K562 (cell line): ENCODE measurements at regions not wholly inside any gene's neighbourhood (a gene's known extent, or its start where the extent isn't known, plus 50 kb on each side); places are given as distances from the start of the nearest gene placed in this dataset.

Experiments used
- ATAC-seq: fragments of 200-7000 bp; cut with Tn5 transposase; 3 replicates; pipeline ENCODE4 v1.9.1; 2020; ENCODE audit warnings: moderate library complexity
- BruUV-seq: library from RNA; stranded (reverse); fragments of 400-500 nt; replicated peaks from 2 replicates; lab custom pipeline; 2021; lab: Mats Ljungman, UMichigan
- CTCF ChIA-PET: fragments of 300-600 bp; formaldehyde crosslinking; extraction: SDS; loops from one replicate; lab custom pipeline; 2021; ENCODE audit warnings: low intra/inter-chr PET ratio; lab: Yijun Ruan, JAX
- POLR2A ChIA-PET: fragments of 300-600, 350-650 bp; sonication (Branson Sonifier 250); formaldehyde crosslinking; extraction: SDS; loops from one replicate; lab custom pipeline; 2021; ENCODE audit warnings: antibody characterized with exemption, inconsistent platforms; lab: Yijun Ruan, JAX
- DNase-seq, 4 experiments: peaks; one replicate each; pipeline versions ENCODE4 v3.0.0 to v3.0.0-alpha.2; 2011 to 2018; ENCODE audit warnings: low spot score in 3 of 4, mixed read lengths in 3 of 4; ENCODE audit errors: extremely low read depth in 1 of 4
- FAIRE-seq: peaks from 2 replicates; lab custom pipeline; 2011; peaks lifted over from hg19 to GRCh38; lab: Jason Lieb, UNC
- H2AFZ ChIP-seq: 2 replicates; pipeline ENCODE4 v1.6.0; 2011; ENCODE audit warnings: low read depth, low read length, control low read depth, inconsistent platforms
- H3K27ac ChIP-seq: fragments of 200-600 bp; 3 replicates; pipeline ENCODE4 v1.8.0; 2011; ENCODE audit warnings: low read depth, mild to moderate bottlenecking, control low read depth, inconsistent platforms, low read length, moderate library complexity, mixed read lengths; ENCODE audit errors: extremely low read depth
- H3K27me3 ChIP-seq, 2 experiments: fragments of 300-600 bp in 1 of 2; 2 replicates in 1 of 2; 3 replicates in 1 of 2; pipeline versions ENCODE4 v1.6.0 to v1.8.0; 2011; ENCODE audit warnings: inconsistent platforms in 2 of 2, low read length in 2 of 2, mild to moderate bottlenecking in 1 of 2, mixed read lengths in 1 of 2, moderate library complexity in 1 of 2; ENCODE audit not compliant: control insufficient read depth in 2 of 2, insufficient read depth in 2 of 2
- H3K36me3 ChIP-seq: fragments of 300-600 bp; 3 replicates; pipeline ENCODE4 v1.8.0; 2011; ENCODE audit warnings: mild to moderate bottlenecking, low read length, inconsistent platforms; ENCODE audit not compliant: control insufficient read depth, insufficient read depth
- H3K4me1 ChIP-seq, 2 experiments: fragments of 200-600 bp in 1 of 2; replicated peaks in 1 of 2; 2 replicates in 1 of 2; 3 replicates in 1 of 2; pipeline versions ENCODE4 v1.5.1 to v1.8.0; 2011; ENCODE audit warnings: inconsistent platforms in 2 of 2, low read length in 2 of 2, mild to moderate bottlenecking in 1 of 2, mixed read lengths in 1 of 2, moderate library complexity in 1 of 2; ENCODE audit not compliant: control insufficient read depth in 2 of 2, insufficient read depth in 2 of 2
- H3K4me2 ChIP-seq: 2 replicates; pipeline ENCODE4 v1.6.1; 2011; ENCODE audit warnings: low read length, control low read depth, inconsistent platforms, mixed read lengths; ENCODE audit not compliant: insufficient read depth
- H3K4me3 ChIP-seq: fragments of 200-600 bp; sonication (generic), shearing (Covaris generic); 2 replicates; pipeline ENCODE4 v1.5.1; 2016; ENCODE audit warnings: control low read depth, inconsistent platforms
- H3K79me2 ChIP-seq: fragments of 200-600 bp; 3 replicates; pipeline ENCODE4 v1.8.0; 2011; ENCODE audit warnings: low read length, inconsistent platforms; ENCODE audit not compliant: control insufficient read depth, insufficient read depth
- H3K9ac ChIP-seq, 2 experiments: 2 replicates each; pipeline versions ENCODE4 v1.6.0 to v1.6.1; 2011; ENCODE audit warnings: low read depth in 2 of 2, low read length in 2 of 2, control low read depth in 1 of 2, inconsistent platforms in 1 of 2, mild to moderate bottlenecking in 1 of 2, mixed read lengths in 1 of 2; ENCODE audit not compliant: insufficient read depth in 1 of 2
- H3K9me1 ChIP-seq: one replicate; pipeline ENCODE4 v1.6.0; 2011; ENCODE audit warnings: inconsistent platforms, mild to moderate bottlenecking, low read length, moderate library complexity; ENCODE audit not compliant: control insufficient read depth, insufficient read depth
- H3K9me3 ChIP-seq: replicated peaks from 2 replicates; pipeline ENCODE4 v1.5.1; 2011; ENCODE audit warnings: low read depth, low read length, inconsistent platforms; ENCODE audit not compliant: control insufficient read depth, insufficient read depth
- H4K20me1 ChIP-seq: replicated peaks from 2 replicates; pipeline ENCODE4 v1.6.1; 2011; ENCODE audit warnings: low read length, inconsistent platforms, mixed read lengths; ENCODE audit not compliant: control insufficient read depth, insufficient read depth
- FIP1L1 ChIP-seq: fragments of 200-400 bp; formaldehyde crosslinking; IDR thresholded peaks from 2 replicates; pipeline ENCODE4 v1.6.1; 2018; ENCODE audit warnings: mild to moderate bottlenecking, low read depth, low read length; ENCODE audit not compliant: poor library complexity, severe bottlenecking
- FOXK1 ChIP-seq: sonication (generic); formaldehyde crosslinking; IDR thresholded peaks from 2 replicates; pipeline ENCODE4 v1.8.0; 2022; ENCODE audit warnings: missing genetic modification reagents, mild to moderate bottlenecking, borderline replicate concordance
- JUND ChIP-seq, 2 experiments: IDR thresholded peaks; 2 replicates in 1 of 2; 3 replicates in 1 of 2; pipeline ENCODE4 v1.6.1; 2011; ENCODE audit warnings: borderline replicate concordance in 2 of 2, low read depth in 2 of 2, low read length in 2 of 2, improper control_type of control experiment in 1 of 2, missing biosample characterization in 1 of 2, missing genetic modification characterization in 1 of 2, missing genetic modification reagents in 1 of 2
- MYBL2 ChIP-seq, 2 experiments: fragments of 450-650 bp in 1 of 2; sonication (generic) in 1 of 2; formaldehyde crosslinking in 1 of 2; IDR thresholded peaks; 2 replicates each; pipeline versions ENCODE4 v1.6.1 to v1.8.1; 2017 to 2022; ENCODE audit warnings: borderline replicate concordance in 1 of 2, inconsistent platforms in 1 of 2, low read depth in 1 of 2, mild to moderate bottlenecking in 1 of 2, missing genetic modification reagents in 1 of 2, moderate library complexity in 1 of 2
- ZNF436 ChIP-seq: fragments of 250-450, 450-650 bp; sonication (Bioruptor Pico); formaldehyde crosslinking; IDR thresholded peaks from 2 replicates; pipeline ENCODE4 v1.7.0; 2020; ENCODE audit warnings: mild to moderate bottlenecking
- WGBS: fragments of 100-300 bp; shearing (Covaris generic); methylation state at CpG from one replicate; pipeline ENCODE4 v1.1.6; 2016; ENCODE audit warnings: low coverage, mixed read lengths; ENCODE audit not compliant: insufficient coverage; ENCODE audit errors: missing lambda C conversion rate; 5-methylcytosine and 5-hydroxymethylcytosine counted together
- in situ Hi-C: fragments of 300-500 bp; cut with MboI; formaldehyde crosslinking; loops from 4 replicates; pipeline ENCODE4 v1.15.0; 2018; ENCODE audit warnings: inconsistent platforms, mixed read lengths
- intact Hi-C: fragments of 100-400 bp; cut with micrococcal nuclease; formaldehyde crosslinking; loops from 2 replicates; pipeline ENCODE4 v1.14.2; 2022
- TF ChIP-seq, protein P1 (sequence below): fragments of 450-650 bp; IDR thresholded peaks from 2 replicates; pipeline ENCODE4 v1.6.1; 2016
- TF ChIP-seq, protein P2 (sequence below), 2 experiments: fragments of 250-450 bp in 1 of 2; fragments of 450-650 bp in 1 of 2; sonication (Bioruptor Pico) in 1 of 2; IDR thresholded peaks; 2 replicates each; pipeline versions ENCODE4 v1.6.1 to v1.8.0; 2016 to 2021; ENCODE audit warnings: mild to moderate bottlenecking in 2 of 2, moderate library complexity in 2 of 2, missing compliant biosample characterization in 1 of 2, missing genetic modification characterization in 1 of 2
- TF ChIP-seq, protein P3 (sequence below): fragments of 250-450 bp; sonication (Bioruptor Pico); IDR thresholded peaks from 2 replicates; pipeline ENCODE4 v1.8.0; 2022; ENCODE audit warnings: moderate library complexity, mild to moderate bottlenecking, inconsistent platforms
- TF ChIP-seq, protein P4 (sequence below): fragments of 250-450 bp; sonication (Bioruptor Pico); IDR thresholded peaks from 2 replicates; pipeline ENCODE4 v1.8.0; 2021; ENCODE audit warnings: moderate library complexity, mild to moderate bottlenecking, inconsistent platforms

DNA sequence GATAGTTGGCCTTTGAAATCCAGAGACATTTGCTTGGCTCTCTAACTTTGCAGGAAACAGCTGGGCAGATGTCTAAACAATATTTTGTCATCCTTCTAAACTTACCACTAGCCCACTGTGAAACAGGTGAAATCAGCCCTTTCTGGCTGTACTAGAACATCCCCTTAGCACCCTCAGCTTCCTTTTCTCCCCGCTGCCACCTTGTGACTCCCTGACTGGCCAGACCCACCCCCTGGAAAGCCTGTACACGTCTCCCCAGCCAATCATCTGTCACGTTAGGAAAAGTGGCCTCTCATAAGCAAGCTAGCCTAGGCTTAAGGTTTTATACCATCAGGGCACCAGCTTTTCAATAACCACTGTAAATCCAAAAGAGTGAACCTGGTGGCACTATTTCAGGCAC lies 88.6 kb upstream of the E2F3 start:
- BruUV-seq: no TSS peak
- ATAC-seq: peak; percentile 71
- Histone ChIP-seq H3K4me3 (no peak overlapping the region), H3K9ac (no peak overlapping the region), H3K79me2 (no peaks in the 10 kb centered on the region), H4K20me1 (no peaks in the 10 kb centered on the region), H3K4me1 (no peaks in the 10 kb centered on the region), H3K36me3 (no peaks in the 10 kb centered on the region), H3K9me3 (no peaks in the 10 kb centered on the region), H3K9me1 (no peaks in the 10 kb centered on the region), H3K27me3 (no peaks in the 10 kb centered on the region), H3K27ac (no peak overlapping the region), H3K4me2 (no peak overlapping the region), H2AFZ (peak overlapping the region; percentile 60)
- ChIA-PET CTCF (no interaction called here), POLR2A (interaction anchor here (1.1 to 1.2 kb wide), 2 partner anchors 8 to 94 kb away, joined by 3 to 4 read pairs; no protein-coding TSS in a partner anchor)
- FAIRE-seq: no peak
- WGBS: 13% methylated on average over 3 of the region's 3 CpGs
- intact Hi-C loops (no loop called here), in situ Hi-C loops (no loop called here)
- TF ChIP-seq, protein P1, sequence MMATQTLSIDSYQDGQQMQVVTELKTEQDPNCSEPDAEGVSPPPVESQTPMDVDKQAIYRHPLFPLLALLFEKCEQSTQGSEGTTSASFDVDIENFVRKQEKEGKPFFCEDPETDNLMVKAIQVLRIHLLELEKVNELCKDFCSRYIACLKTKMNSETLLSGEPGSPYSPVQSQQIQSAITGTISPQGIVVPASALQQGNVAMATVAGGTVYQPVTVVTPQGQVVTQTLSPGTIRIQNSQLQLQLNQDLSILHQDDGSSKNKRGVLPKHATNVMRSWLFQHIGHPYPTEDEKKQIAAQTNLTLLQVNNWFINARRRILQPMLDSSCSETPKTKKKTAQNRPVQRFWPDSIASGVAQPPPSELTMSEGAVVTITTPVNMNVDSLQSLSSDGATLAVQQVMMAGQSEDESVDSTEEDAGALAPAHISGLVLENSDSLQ: peak; percentile 39
- TF ChIP-seq MYBL2 (IDR thresholded peaks at IDR 0.05; ENCODE audit: low read depth) (no peak), MYBL2 (CRISPR knock-in tag; IDR thresholded peaks at IDR 0.05; ENCODE audit: borderline replicate concordance) (no peak)
- peak in 3 of 4 experiments; percentile 32 to 59 (median 33) for DNase-seq

DNA sequence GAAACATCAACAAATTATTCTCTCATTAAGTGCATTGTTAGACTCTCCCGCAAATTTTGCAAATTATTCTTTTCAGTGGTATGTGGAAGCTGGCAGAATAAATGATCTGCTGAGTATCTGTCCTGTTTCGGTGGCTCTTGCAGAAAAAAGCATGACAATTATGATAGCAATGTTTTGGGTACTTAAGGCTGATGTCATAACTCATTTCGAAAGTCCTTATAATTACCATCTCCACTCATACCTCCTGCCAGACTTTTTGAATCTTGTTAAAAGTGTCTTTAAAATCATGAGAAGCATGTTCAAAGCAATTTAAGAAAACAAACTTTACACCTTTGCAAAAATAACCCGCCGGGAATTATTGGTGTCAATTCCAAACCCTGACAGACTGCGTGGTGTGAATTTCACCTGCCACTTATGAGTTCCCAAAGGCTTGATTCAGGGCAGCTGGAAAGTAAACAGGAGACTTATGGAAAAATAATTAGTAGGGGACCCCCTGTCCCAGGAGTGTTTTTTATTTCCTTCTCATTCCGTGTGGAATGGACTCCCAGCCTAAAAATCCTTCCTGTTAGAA lies 87.6 kb upstream of the E2F3 start:
- CTCF ChIA-PET: no interaction called here
- ATAC-seq: 0 out of 3 replicates have a peak, but pooled peaks have one; percentile 18
- no peaks in the 10 kb centered on the region for H3K27me3 ChIP-seq
- H3K79me2 ChIP-seq: no peaks in the 10 kb centered on the region
- in situ Hi-C loops: no loop called here
- POLR2A ChIA-PET: interaction anchor here (1.3 kb wide), 1 partner anchor 15 kb away, joined by 3 read pairs; no protein-coding TSS in a partner anchor
- H3K27ac ChIP-seq: no peak overlapping the region
- H3K9ac ChIP-seq: no peak overlapping the region
- WGBS: 27% methylated on average over 7 of the region's 7 CpGs
- no TSS peak for BruUV-seq
- DNase-seq: no peak
- H3K4me3 ChIP-seq: no peak overlapping the region
- intact Hi-C loops: no loop called here
- H4K20me1 ChIP-seq: no peaks in the 10 kb centered on the region
- H3K36me3 ChIP-seq: no peaks in the 10 kb centered on the region
- peak overlapping the region; percentile 60 for H2AFZ ChIP-seq
- no peak for FAIRE-seq
- H3K4me2 ChIP-seq: no peak overlapping the region
- no peaks in the 10 kb centered on the region for H3K4me1 ChIP-seq
- H3K9me3 ChIP-seq: no peaks in the 10 kb centered on the region
- no peaks in the 10 kb centered on the region for H3K9me1 ChIP-seq
- TF ChIP-seq, protein P2, sequence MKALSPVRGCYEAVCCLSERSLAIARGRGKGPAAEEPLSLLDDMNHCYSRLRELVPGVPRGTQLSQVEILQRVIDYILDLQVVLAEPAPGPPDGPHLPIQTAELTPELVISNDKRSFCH (CRISPR knock-in tag; IDR thresholded peaks at IDR 0.05): no peak
- TF ChIP-seq, protein P2 (tag; IDR thresholded peaks at IDR 0.05): no peak
- TF ChIP-seq, protein P3, sequence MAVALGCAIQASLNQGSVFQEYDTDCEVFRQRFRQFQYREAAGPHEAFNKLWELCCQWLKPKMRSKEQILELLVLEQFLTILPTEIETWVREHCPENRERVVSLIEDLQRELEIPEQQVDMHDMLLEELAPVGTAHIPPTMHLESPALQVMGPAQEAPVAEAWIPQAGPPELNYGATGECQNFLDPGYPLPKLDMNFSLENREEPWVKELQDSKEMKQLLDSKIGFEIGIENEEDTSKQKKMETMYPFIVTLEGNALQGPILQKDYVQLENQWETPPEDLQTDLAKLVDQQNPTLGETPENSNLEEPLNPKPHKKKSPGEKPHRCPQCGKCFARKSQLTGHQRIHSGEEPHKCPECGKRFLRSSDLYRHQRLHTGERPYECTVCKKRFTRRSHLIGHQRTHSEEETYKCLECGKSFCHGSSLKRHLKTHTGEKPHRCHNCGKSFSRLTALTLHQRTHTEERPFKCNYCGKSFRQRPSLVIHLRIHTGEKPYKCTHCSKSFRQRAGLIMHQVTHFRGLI: no peak
- TF ChIP-seq JUND (IDR thresholded peaks at IDR 0.05; ENCODE audit: borderline replicate concordance, low read depth, low read length): no peak
- no peak for TF ChIP-seq JUND (tag; IDR thresholded peaks at IDR 0.05; ENCODE audit: borderline replicate concordance, low read depth, low read length)
- no peak for TF ChIP-seq FIP1L1
- TF ChIP-seq FOXK1 (CRISPR knock-in tag): no peak
- TF ChIP-seq, protein P4, sequence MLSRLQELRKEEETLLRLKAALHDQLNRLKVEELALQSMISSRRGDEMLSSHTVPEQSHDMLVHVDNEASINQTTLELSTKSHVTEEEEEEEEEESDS (CRISPR knock-in tag): no peak
- TF ChIP-seq ZNF436 (CRISPR knock-in tag): no peak
